ENCODE measurements at regions not wholly inside any gene's neighbourhood (a gene's known extent, or its start where the extent isn't known, plus 50 kb on each side); places are given as distances from the start of the nearest gene placed in this dataset.
"Not testable (repeated sequence)": the region's sequence is repeated elsewhere in the genome, so short reads cannot be mapped to it uniquely, and the experiment has no call there.

DNA sequence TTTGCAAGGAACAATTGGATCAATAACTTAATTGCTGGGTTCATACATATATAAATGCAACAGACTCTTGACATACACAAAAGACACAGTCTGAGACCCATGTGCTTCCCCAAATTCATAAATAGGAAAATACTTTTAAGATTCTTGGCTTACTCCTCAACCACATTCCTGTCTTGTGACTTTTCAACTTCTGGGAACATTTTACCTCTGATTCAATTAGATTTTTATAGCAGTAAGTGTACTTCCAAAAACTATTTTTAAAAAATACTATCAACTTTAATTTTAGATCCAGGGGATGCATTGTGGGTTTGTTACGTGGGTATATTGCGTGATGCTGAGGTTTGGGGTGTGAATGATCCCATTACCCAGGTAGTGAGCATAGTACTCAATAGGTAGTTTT is 406.7 kb downstream of the RPS6KC1 start:
- ATAC-seq (replicated peaks in 6 of 8), result no peak
- Histone ChIP-seq H3K4me1 (replicated peaks in 1 of 2) (no peaks in the 10 kb centered on the region), H3K27ac (no peak overlapping the region), H3K4me3 (no peak overlapping the region)
- in situ Hi-C loops (cut with MboI; ENCODE audit: low pct_unique_long_range_greater_than_20kb in 2 of 9, low sequenced_read_pairs in 9 of 9, unreplicated experiment in 9 of 9), result no loop called here
- 0 to 100% (median 94%) methylated on average over 1 to 2 of the region's 2 CpGs; no CpG with 5 or more reads in 4 of the 10 experiments for WGBS, 10 experiments

DNA sequence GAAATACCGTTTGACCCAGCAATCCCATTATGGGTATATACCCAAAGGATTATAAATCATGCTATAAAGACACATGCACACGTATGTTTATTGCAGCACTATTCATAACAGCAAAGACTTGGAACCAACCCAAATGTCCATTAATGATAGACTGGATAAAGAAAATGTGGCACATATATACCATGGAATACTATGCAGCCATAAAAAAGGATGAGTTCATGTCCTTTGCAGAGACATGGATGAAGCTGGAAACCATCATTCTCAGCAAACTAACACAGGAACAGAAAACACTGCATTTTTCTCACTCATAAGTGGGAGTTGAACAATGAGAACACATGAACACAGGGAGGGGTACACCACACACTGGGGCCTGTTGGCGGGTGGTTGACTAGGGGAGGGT is 411.3 kb downstream of the RPS6KC1 start:
- in situ Hi-C loops (cut with MboI; ENCODE audit: low pct_unique_long_range_greater_than_20kb in 2 of 9, low sequenced_read_pairs in 9 of 9, unreplicated experiment in 9 of 9); H3K4me1 ChIP-seq (replicated peaks in 1 of 2); H3K27ac ChIP-seq; H3K4me3 ChIP-seq; ATAC-seq (replicated peaks in 6 of 8): not testable (repeated sequence)
- WGBS, 10 experiments, result 0 to 100% (median 92%) methylated on average over 1 to 3 of the region's 3 CpGs; no CpG with 5 or more reads in 4 of the 10 experiments

DNA sequence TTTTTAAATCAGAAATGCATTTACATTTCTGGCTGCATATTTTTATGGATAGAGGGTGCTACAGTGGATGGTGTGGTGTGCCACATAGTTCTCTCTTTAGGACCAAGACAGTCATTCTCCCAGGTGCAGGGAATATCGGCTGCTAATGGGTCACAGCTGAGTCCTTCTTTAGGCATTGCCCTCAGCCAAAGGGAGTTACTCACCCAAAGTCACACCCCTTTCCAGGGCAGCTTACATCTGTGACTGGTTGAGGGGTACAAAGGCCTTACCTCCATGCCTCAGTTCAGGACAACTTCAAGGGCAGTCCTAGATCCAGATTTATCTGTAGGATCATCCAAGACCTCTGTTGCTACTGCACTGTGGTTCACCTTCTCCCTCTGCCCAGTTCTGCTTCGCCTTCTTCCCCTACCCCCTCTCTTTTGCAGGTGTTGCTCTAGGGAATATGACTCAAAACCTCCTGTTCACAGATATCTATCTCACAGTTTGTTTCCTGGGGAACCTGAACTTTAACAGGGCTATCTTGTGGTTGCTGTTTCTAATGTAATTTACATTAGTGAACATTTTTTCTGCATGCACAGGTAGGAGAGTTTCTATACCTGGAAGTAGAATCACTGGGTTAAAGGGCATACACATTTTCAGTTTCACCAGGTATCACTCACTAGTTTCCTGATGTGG is 413.9 kb downstream of the RPS6KC1 start:
- in situ Hi-C loops (cut with MboI; ENCODE audit: low pct_unique_long_range_greater_than_20kb in 2 of 9, low sequenced_read_pairs in 9 of 9, unreplicated experiment in 9 of 9), result no loop called here

DNA sequence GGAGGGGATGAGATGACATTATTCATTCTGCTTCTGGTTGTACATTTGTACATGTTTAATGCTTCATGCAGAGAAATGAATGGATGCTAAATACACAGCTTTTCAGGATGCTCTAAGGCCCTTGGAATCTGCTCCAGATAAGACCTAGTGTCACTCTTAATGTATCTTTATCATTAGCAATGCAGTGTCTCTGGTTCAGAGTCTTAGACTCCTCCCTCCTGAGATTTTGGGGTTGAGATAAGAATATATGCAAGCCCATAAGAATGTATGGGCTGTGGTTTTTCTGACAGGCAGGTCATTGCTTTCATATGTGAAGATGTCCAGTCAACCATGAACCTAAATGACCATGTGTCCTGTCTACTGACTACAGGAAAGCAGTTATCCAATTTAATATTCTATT is 415.5 kb downstream of the RPS6KC1 start:
- ATAC-seq (replicated peaks in 6 of 8), result peak in 2 of 8 experiments; percentile 45 to 63
- H3K27ac ChIP-seq, result no peak overlapping the region
- in situ Hi-C loops (cut with MboI; ENCODE audit: low pct_unique_long_range_greater_than_20kb in 2 of 9, low sequenced_read_pairs in 9 of 9, unreplicated experiment in 9 of 9), result no loop called here
- no peak overlapping the region for H3K4me3 ChIP-seq
- no peaks in the 10 kb centered on the region for H3K4me1 ChIP-seq (replicated peaks in 1 of 2)

More for the DNA sequence above, 413.9 kb downstream of the RPS6KC1 start:
- H3K4me3 ChIP-seq, result no peak overlapping the region
- H3K4me1 ChIP-seq (replicated peaks in 1 of 2), result no peaks in the 10 kb centered on the region
- no peak overlapping the region for H3K27ac ChIP-seq
- 0 to 100% (median 76%) methylated on average over 1 to 2 of the region's 2 CpGs; no CpG with 5 or more reads in 3 of the 10 experiments for WGBS, 10 experiments
- ATAC-seq (replicated peaks in 6 of 8), result no peak

DNA sequence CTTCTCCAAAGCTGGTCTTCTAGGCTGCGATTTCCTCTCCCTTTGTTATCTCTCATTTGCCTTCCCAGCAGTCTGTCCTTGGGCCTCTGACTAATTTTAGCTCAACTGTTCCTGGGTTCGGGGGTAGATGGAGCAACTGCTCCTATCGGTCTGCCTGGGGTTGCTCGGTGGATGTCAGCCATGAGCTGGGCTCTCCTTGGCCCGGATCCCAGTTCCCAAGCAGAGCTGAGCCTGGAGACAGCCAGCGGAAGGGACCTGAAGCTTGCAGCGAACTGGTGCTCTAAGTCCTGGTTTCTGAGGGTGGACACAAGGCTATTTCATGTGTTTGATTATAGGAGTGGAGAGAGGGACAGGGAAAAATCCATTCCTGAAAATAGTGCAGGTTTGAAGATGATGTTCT is 423.0 kb downstream of the RPS6KC1 start:
- 40 to 80% (median 62%) methylated on average over 1 to 7 of the region's 7 CpGs; no CpG with 5 or more reads in 2 of the 10 experiments for WGBS, 10 experiments
- H3K4me1 ChIP-seq (replicated peaks in 1 of 2), result no peaks in the 10 kb centered on the region
- in situ Hi-C loops (cut with MboI; ENCODE audit: low pct_unique_long_range_greater_than_20kb in 2 of 9, low sequenced_read_pairs in 9 of 9, unreplicated experiment in 9 of 9), result no loop called here
- H3K27ac ChIP-seq, result no peak overlapping the region
- ATAC-seq (replicated peaks in 6 of 8), result no peak
- H3K4me3 ChIP-seq, result no peak overlapping the region

GRCh38 chr1:213481395-213481794 is 430.4 kb downstream of the RPS6KC1 start:
- H3K4me1 ChIP-seq (replicated peaks in 1 of 2), result no peaks in the 10 kb centered on the region
- ATAC-seq (replicated peaks in 6 of 8), result no peak
- in situ Hi-C loops (cut with MboI; ENCODE audit: low pct_unique_long_range_greater_than_20kb in 2 of 9, low sequenced_read_pairs in 9 of 9, unreplicated experiment in 9 of 9), result no loop called here
- H3K27ac ChIP-seq, result no peak overlapping the region
- 5 to 100% (median 70%) methylated on average over 1 to 2 of the region's 2 CpGs for WGBS, 10 experiments
- H3K4me3 ChIP-seq, result no peak overlapping the region

DNA sequence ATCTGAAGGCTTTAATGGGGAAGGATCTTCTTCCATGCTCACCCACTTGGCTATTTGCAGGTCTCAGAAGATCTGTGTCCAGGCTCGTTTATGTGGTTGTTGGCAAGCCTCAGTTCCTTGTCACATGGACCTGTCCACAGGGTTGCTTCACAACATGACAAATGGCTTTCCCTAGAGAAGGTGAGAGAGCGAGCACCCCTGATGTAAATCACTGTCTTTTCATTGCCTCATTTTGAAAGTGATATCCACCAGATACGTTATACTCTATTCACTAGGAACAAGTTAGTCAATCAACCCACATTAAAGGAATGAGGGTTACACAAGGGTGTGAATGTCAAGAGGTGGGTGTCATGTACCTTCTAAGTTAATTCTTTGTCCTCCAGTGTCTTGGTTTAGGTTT is 433.3 kb downstream of the RPS6KC1 start:
- H3K4me1 ChIP-seq (replicated peaks in 1 of 2), result no peaks in the 10 kb centered on the region
- no peak overlapping the region for H3K4me3 ChIP-seq
- no peak overlapping the region for H3K27ac ChIP-seq
- WGBS, 10 experiments, result 0 to 87% (median 67%) methylated on average over 1 to 3 of the region's 3 CpGs; no CpG with 5 or more reads in 2 of the 10 experiments
- no peak for ATAC-seq (replicated peaks in 6 of 8)
- in situ Hi-C loops (cut with MboI; ENCODE audit: low pct_unique_long_range_greater_than_20kb in 2 of 9, low sequenced_read_pairs in 9 of 9, unreplicated experiment in 9 of 9), result no loop called here

DNA sequence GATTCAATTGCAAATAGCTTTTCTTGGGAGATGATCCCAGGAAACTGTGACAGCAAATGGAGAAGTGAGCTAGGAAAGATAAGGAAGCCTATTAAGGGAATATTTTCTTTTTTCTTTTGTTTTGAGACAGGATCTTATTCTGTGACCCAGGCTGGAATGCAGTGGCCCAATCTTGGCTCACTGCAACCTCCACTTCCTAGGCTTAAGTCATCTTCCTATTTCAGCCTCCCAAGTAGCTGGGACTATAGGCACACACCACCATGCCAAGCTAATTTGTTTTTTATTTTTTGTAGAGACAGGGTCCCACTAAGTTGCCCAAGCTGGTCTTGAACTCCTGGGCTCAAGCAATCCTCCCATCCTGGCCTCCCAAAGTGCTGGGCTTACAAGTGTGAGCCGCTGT is 433.7 kb downstream of the RPS6KC1 start:
- in situ Hi-C loops (cut with MboI; ENCODE audit: low pct_unique_long_range_greater_than_20kb in 2 of 9, low sequenced_read_pairs in 9 of 9, unreplicated experiment in 9 of 9), result no loop called here
- H3K4me3 ChIP-seq, result no peak overlapping the region
- no peak for ATAC-seq (replicated peaks in 6 of 8)
- no peak overlapping the region for H3K27ac ChIP-seq
- 14 to 100% (median 64%) methylated on average over 1 of the region's 1 CpG; no CpG with 5 or more reads in 4 of the 10 experiments for WGBS, 10 experiments
- H3K4me1 ChIP-seq (replicated peaks in 1 of 2), result no peaks in the 10 kb centered on the region

- ATAC-seq (replicated peaks in 6 of 8), result no peak
Measured at GRCh38 chr1:213486488-213486887, 435.4 kb downstream of the RPS6KC1 start.

DNA sequence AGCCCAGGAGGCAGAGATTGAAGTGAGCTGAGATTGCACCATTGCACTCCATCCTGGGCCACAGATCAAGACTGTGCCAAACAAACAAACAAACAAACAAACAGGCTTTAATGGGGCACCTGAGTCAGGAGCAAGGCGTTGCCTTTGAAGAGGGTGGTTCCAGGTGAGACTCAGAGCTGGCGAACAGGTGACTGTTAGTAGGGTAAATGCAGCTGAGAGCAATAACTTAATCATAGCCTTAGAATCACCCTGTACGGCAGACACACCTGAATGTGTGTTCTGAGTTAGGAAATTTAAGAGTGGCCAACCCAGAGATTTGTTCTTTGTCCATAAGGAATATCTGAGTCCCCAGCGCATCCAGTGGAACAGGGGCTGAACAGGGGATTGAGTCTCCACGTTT is 440.4 kb downstream of the RPS6KC1 start:
- ATAC-seq (replicated peaks in 6 of 8), result no peak
- no peak overlapping the region for H3K4me3 ChIP-seq
- in situ Hi-C loops (cut with MboI; ENCODE audit: low pct_unique_long_range_greater_than_20kb in 2 of 9, low sequenced_read_pairs in 9 of 9, unreplicated experiment in 9 of 9), result no loop called here
- 0 to 100% (median 83%) methylated on average over 1 to 5 of the region's 5 CpGs; no CpG with 5 or more reads in 2 of the 10 experiments for WGBS, 10 experiments
- no peak overlapping the region for H3K27ac ChIP-seq
- H3K4me1 ChIP-seq (replicated peaks in 1 of 2), result peaks cover 6 to 7% of the 10 kb centered on the region in 2 donors

More at GRCh38 chr1:213486488-213486887, 435.4 kb downstream of the RPS6KC1 start:
- WGBS, 10 experiments, result 0 to 100% (median 67%) methylated on average over 1 to 3 of the region's 3 CpGs; no CpG with 5 or more reads in 3 of the 10 experiments
- in situ Hi-C loops (cut with MboI; ENCODE audit: low pct_unique_long_range_greater_than_20kb in 2 of 9, low sequenced_read_pairs in 9 of 9, unreplicated experiment in 9 of 9), result no loop called here
- no peaks in the 10 kb centered on the region for H3K4me1 ChIP-seq (replicated peaks in 1 of 2)
- no peak overlapping the region for H3K4me3 ChIP-seq
- no peak overlapping the region for H3K27ac ChIP-seq

- H3K4me1 ChIP-seq (replicated peaks in 1 of 2), result peaks cover 6 to 7% of the 10 kb centered on the region in 2 donors
- no peak overlapping the region for H3K4me3 ChIP-seq
- 0 to 96% (median 80%) methylated on average over 1 to 21 of the region's 21 CpGs for WGBS, 10 experiments
- peak in 2 of 8 experiments; percentile 38 to 52 for ATAC-seq (replicated peaks in 6 of 8)
- in situ Hi-C loops (cut with MboI; ENCODE audit: low pct_unique_long_range_greater_than_20kb in 2 of 9, low sequenced_read_pairs in 9 of 9, unreplicated experiment in 9 of 9), result no loop called here
- no peak overlapping the region for H3K27ac ChIP-seq
Measured at GRCh38 chr1:213492161-213493041, 441.4 kb downstream of the RPS6KC1 start.

DNA sequence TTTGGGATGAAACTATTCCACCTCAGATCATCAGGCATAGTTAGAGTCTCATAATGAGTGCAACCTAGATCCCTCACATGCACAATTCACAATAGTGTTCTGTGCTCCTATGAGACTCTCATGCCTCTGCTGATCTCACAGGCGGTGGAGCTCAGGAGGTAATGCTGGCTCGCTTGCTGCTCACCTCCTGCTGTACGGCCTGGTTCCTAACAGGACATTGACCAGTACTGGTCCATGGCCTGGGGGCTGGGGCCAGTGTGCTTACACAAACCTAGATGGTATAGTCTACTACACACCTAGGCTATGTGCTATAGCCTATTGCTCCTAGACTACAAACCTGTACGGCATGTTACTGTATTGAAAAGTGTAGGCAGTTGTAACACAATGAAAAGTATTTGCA is 448.4 kb downstream of the RPS6KC1 start:
- Histone ChIP-seq H3K4me3 (no peak overlapping the region), H3K4me1 (replicated peaks in 1 of 2) (no peaks in the 10 kb centered on the region), H3K27ac (no peak overlapping the region)
- 39 to 100% (median 100%) methylated on average over 1 to 4 of the region's 4 CpGs; no CpG with 5 or more reads in 1 of the 10 experiments for WGBS, 10 experiments
- in situ Hi-C loops (cut with MboI; ENCODE audit: low pct_unique_long_range_greater_than_20kb in 2 of 9, low sequenced_read_pairs in 9 of 9, unreplicated experiment in 9 of 9), result no loop called here
- ATAC-seq (replicated peaks in 6 of 8), result no peak

GRCh38 chr1:213507472-213508223 is 456.6 kb downstream of the RPS6KC1 start:
- Histone ChIP-seq H3K4me1 (replicated peaks in 1 of 2) (no peaks in the 10 kb centered on the region), H3K4me3 (no peak overlapping the region), H3K27ac (no peak overlapping the region)
- peak in 1 of 8 experiments; percentile 40 for ATAC-seq (replicated peaks in 6 of 8)
- in situ Hi-C loops (cut with MboI; ENCODE audit: low pct_unique_long_range_greater_than_20kb in 2 of 9, low sequenced_read_pairs in 9 of 9, unreplicated experiment in 9 of 9), result no loop called here
- 0 to 85% (median 44%) methylated on average over 1 to 7 of the region's 7 CpGs; no CpG with 5 or more reads in 1 of the 10 experiments for WGBS, 10 experiments

All from motor neuron (in vitro differentiated cells).